SK-N-MC (cell line): ENCODE measurements at regions not wholly inside any gene's neighbourhood (a gene's known extent, or its start where the extent isn't known, plus 50 kb on each side); places are given as distances from the start of the nearest gene placed in this dataset.

ENCODE experiments used
- EZH2 ChIP-seq: fragments of 200-600 bp; sonication (generic); IDR thresholded peaks from one replicate; pipeline ENCODE4 v1.6.1; 2017; ENCODE audit warnings: antibody characterized with exemption
- FOXP2 ChIP-seq: optimal IDR thresholded peaks from 2 replicates; pipeline ENCODE3; 2011; ENCODE audit warnings: mild to moderate bottlenecking, moderate library complexity; ENCODE audit not compliant: insufficient read depth; ENCODE audit errors: extremely low read length, control extremely low read depth
- POLR2AphosphoS5 ChIP-seq: IDR thresholded peaks from 2 replicates; pipeline ENCODE4 v1.6.1; 2012; ENCODE audit warnings: mild to moderate bottlenecking, low read depth, low read length, borderline replicate concordance

GRCh38 chr7:10793995-10794775, 179.5 kb upstream of the PHF14 start:
- TF ChIP-seq EZH2 (no peak), FOXP2 (no peak), POLR2AphosphoS5 (no peak)
